Sigmoid colon (tissue), 6 donors: ENCODE measurements at regions not wholly inside any gene's neighbourhood (a gene's known extent, or its start where the extent isn't known, plus 50 kb on each side); places are given as distances from the start of the nearest gene placed in this dataset.
"Not testable (repeated sequence)": the region's sequence is repeated elsewhere in the genome, so short reads cannot be mapped to it uniquely, and the experiment has no call there.

Experiments used
- DNase-seq: peaks from one replicate; pipeline ENCODE4 v3.0.0-alpha.2; 2019
- H3K27ac ChIP-seq, 4 donors: fragments of 200-600 bp; sonication (generic); one replicate each; pipeline ENCODE4 v1.5.1; 2016 to 2019; ENCODE audit warnings: mild to moderate bottlenecking in 1 of 4
- H3K27me3 ChIP-seq, 3 donors: fragments of 200-600 bp; sonication (generic); one replicate each; pipeline ENCODE4 v1.5.1; 2019; ENCODE audit warnings: mild to moderate bottlenecking in 1 of 3
- H3K36me3 ChIP-seq, 4 donors: fragments of 200-600 bp; sonication (generic); one replicate each; pipeline ENCODE4 v1.5.1; 2016 to 2019
- H3K4me1 ChIP-seq, 4 donors: fragments of 200-600 bp; sonication (generic); one replicate each; pipeline ENCODE4 v1.5.1; 2017 to 2019
- H3K4me3 ChIP-seq, 4 donors: fragments of 200-600 bp; sonication (generic); one replicate each; pipeline ENCODE4 v1.5.1; 2017 to 2019; ENCODE audit warnings: mild to moderate bottlenecking in 2 of 4, moderate library complexity in 1 of 4
- H3K9me3 ChIP-seq, 4 donors: fragments of 200-600 bp in 3 of 4; sonication (generic) in 3 of 4; one replicate each; pipeline versions ENCODE4 v1.5.1 to v1.6.1; 2013 to 2019
- EP300 ChIP-seq, 4 donors: sonication (generic); formaldehyde crosslinking; IDR thresholded peaks; one replicate each; pipeline ENCODE4 v1.6.1; 2017; ENCODE audit warnings: antibody characterized with exemption in 4 of 4
- POLR2A ChIP-seq, 2 donors: fragments of 450-650 bp; IDR thresholded peaks; one replicate each; pipeline ENCODE4 v1.6.1; 2016; ENCODE audit warnings: antibody characterized with exemption in 2 of 2, mild to moderate bottlenecking in 2 of 2, moderate library complexity in 2 of 2
- POLR2AphosphoS5 ChIP-seq, 4 donors: sonication (generic); formaldehyde crosslinking; IDR thresholded peaks; one replicate each; pipeline ENCODE4 v1.6.1; 2017; ENCODE audit warnings: antibody characterized with exemption in 4 of 4
- WGBS, 2 donors: extraction: QIAGEN DNeasy Blood & Tissue Kit; methylation state at CpG; one replicate each; pipeline ENCODE4 v1.1.7; 2013; 5-methylcytosine and 5-hydroxymethylcytosine counted together
- intact Hi-C: fragments of 100-400 bp; cut with DNase I; formaldehyde crosslinking; loops from one replicate; pipeline ENCODE4 v1.15.1; 2023
- TF ChIP-seq, protein P1 (sequence below), 4 experiments: fragments of 450-650 bp in 3 of 4; fragments of 200-600 bp in 1 of 4; IDR thresholded peaks; one replicate each; pipeline ENCODE4 v1.5.1; 2016 to 2019; ENCODE audit warnings: antibody characterized with exemption in 4 of 4, mild to moderate bottlenecking in 3 of 4, moderate library complexity in 2 of 4
- donor health status: healthy with polysubstance abuse.
- donor health status: healthy.

GRCh38 chr3:118146658-118147375, 887.8 kb downstream of the IGSF11 start:
- H3K4me3 ChIP-seq: no peak overlapping the region
- H3K36me3 ChIP-seq: no peaks in the 10 kb centered on the region
- H3K4me1 ChIP-seq: no peaks in the 10 kb centered on the region
- 78 to 83% methylated on average over 6 of the region's 6 CpGs for WGBS, 2 donors
- peaks cover 0 to 2% (median 0%) of the 10 kb centered on the region in 4 donors for H3K9me3 ChIP-seq
- H3K27ac ChIP-seq: no peak overlapping the region
- DNase-seq: no peak
- no peak for TF ChIP-seq EP300 (IDR thresholded peaks at IDR 0.05)
- TF ChIP-seq, protein P1, sequence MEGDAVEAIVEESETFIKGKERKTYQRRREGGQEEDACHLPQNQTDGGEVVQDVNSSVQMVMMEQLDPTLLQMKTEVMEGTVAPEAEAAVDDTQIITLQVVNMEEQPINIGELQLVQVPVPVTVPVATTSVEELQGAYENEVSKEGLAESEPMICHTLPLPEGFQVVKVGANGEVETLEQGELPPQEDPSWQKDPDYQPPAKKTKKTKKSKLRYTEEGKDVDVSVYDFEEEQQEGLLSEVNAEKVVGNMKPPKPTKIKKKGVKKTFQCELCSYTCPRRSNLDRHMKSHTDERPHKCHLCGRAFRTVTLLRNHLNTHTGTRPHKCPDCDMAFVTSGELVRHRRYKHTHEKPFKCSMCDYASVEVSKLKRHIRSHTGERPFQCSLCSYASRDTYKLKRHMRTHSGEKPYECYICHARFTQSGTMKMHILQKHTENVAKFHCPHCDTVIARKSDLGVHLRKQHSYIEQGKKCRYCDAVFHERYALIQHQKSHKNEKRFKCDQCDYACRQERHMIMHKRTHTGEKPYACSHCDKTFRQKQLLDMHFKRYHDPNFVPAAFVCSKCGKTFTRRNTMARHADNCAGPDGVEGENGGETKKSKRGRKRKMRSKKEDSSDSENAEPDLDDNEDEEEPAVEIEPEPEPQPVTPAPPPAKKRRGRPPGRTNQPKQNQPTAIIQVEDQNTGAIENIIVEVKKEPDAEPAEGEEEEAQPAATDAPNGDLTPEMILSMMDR (IDR thresholded peaks at IDR 0.05): no peak
- TF ChIP-seq POLR2A (IDR thresholded peaks at IDR 0.05): no peak
- TF ChIP-seq POLR2AphosphoS5 (IDR thresholded peaks at IDR 0.05): no peak
- intact Hi-C loops: no loop called here
- H3K27me3 ChIP-seq: no peaks in the 10 kb centered on the region

DNA sequence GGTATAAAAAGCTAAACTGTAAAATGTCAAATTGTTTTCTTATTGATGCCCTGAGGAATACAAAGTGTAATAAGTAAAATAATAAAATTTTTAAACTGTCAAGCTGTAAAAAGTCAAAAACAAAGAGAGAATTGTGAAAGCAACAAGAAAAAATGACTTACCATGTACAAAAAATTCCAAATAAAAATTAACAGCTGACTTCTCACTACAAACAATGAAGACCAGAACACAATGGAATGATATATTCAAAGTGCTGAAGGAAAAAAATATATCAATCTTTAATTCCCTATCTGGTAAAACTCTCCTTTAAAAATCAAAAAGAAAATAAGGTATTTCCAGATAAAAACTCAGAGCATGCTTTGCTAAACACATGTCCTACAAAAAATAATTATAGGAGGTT, 883.5 kb downstream of the IGSF11 start:
- no peaks in the 10 kb centered on the region for H3K36me3 ChIP-seq
- H3K4me3 ChIP-seq: no peak overlapping the region
- intact Hi-C loops: no loop called here
- peaks cover 0 to 2% (median 0%) of the 10 kb centered on the region in 4 donors for H3K9me3 ChIP-seq
- H3K27me3 ChIP-seq: no peaks in the 10 kb centered on the region
- no peak for DNase-seq
- TF ChIP-seq EP300 (IDR thresholded peaks at IDR 0.05) (no peak), POLR2AphosphoS5 (IDR thresholded peaks at IDR 0.05) (no peak), POLR2A (IDR thresholded peaks at IDR 0.05) (no peak)
- TF ChIP-seq, protein P1 (IDR thresholded peaks at IDR 0.05): no peak
- no peaks in the 10 kb centered on the region for H3K4me1 ChIP-seq
- H3K27ac ChIP-seq: no peak overlapping the region

GRCh38 chr3:118162627-118163588, 871.7 kb downstream of the IGSF11 start:
- H3K27ac ChIP-seq, DNase-seq, H3K9me3 ChIP-seq, H3K4me1 ChIP-seq, H3K27me3 ChIP-seq, H3K36me3 ChIP-seq, H3K4me3 ChIP-seq, intact Hi-C loops: not testable (repeated sequence)
- WGBS, 2 donors: 80 to 86% methylated on average over 12 of the region's 12 CpGs

DNA sequence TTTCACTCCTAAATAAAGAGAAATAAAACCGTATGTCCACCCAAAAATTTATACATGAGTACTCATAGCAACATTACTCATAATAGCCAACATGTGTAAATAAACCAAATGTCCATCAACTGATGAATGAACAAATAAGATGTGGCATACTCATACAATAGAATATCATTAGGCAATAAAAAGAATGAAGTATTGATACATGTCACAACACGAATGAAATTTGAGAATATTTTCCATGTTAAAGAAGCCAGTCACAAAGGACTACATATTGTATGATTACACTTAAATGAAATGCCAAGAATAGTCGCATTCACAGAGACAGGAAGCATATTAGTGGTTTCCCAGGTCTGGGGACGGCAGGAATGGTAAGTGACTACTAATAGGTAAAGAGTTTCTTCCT, 869.2 kb downstream of the IGSF11 start:
- Histone ChIP-seq H3K9me3 (peaks cover 0 to 4% (median 0%) of the 10 kb centered on the region in 4 donors), H3K27me3 (no peaks in the 10 kb centered on the region), H3K4me1 (no peaks in the 10 kb centered on the region), H3K36me3 (no peaks in the 10 kb centered on the region), H3K4me3 (no peak overlapping the region), H3K27ac (no peak overlapping the region)
- TF ChIP-seq POLR2AphosphoS5 (IDR thresholded peaks at IDR 0.05): no peak
- no peak for TF ChIP-seq EP300 (IDR thresholded peaks at IDR 0.05)
- no peak for TF ChIP-seq POLR2A (IDR thresholded peaks at IDR 0.05)
- intact Hi-C loops: no loop called here
- no peak for DNase-seq
- 65 to 72% methylated on average over 4 of the region's 4 CpGs for WGBS, 2 donors

DNA sequence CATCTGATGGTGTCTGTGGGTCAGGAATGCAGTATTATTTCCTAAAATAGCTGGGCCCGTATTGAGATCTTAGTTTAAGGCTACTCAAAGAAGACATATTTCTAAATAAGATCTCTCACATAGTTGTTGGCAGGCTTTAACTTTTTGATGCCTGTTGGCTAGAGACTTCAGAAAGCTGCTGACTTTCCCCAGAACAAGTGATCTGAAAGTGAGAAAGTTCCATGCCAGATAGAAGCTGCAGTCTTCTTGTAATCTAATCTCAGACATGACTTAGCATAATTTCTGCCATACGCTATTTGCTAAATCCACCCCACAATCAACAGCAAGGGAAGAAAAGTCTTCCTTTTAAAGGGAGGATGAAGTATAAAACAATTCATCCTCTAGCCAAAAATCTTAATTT, 867.1 kb downstream of the IGSF11 start:
- WGBS, 2 donors: 74 to 81% methylated on average over 2 of the region's 2 CpGs
- intact Hi-C loops: no loop called here
- TF ChIP-seq POLR2AphosphoS5 (IDR thresholded peaks at IDR 0.05) (no peak), EP300 (IDR thresholded peaks at IDR 0.05) (no peak), POLR2A (IDR thresholded peaks at IDR 0.05) (no peak)
- TF ChIP-seq, protein P1 (IDR thresholded peaks at IDR 0.05): no peak

More for the DNA sequence above, 867.1 kb downstream of the IGSF11 start:
- Histone ChIP-seq H3K9me3 (peaks cover 0 to 3% (median 0%) of the 10 kb centered on the region in 4 donors), H3K27me3 (no peaks in the 10 kb centered on the region), H3K4me1 (no peaks in the 10 kb centered on the region), H3K27ac (no peak overlapping the region), H3K4me3 (no peak overlapping the region), H3K36me3 (no peaks in the 10 kb centered on the region)
- DNase-seq: no peak
